HG03571 (cell line): ENCODE measurements at regions not wholly inside any gene's neighbourhood (a gene's known extent, or its start where the extent isn't known, plus 50 kb on each side); places are given as distances from the start of the nearest gene placed in this dataset.
"Not testable (repeated sequence)": the region's sequence is repeated elsewhere in the genome, so short reads cannot be mapped to it uniquely, and the experiment has no call there.

Source experiments
- ATAC-seq: cut with Tn5 transposase; IDR thresholded peaks from one replicate; pipeline ENCODE4 v1.9.1; 2021; ENCODE audit not compliant: unreplicated experiment

DNA sequence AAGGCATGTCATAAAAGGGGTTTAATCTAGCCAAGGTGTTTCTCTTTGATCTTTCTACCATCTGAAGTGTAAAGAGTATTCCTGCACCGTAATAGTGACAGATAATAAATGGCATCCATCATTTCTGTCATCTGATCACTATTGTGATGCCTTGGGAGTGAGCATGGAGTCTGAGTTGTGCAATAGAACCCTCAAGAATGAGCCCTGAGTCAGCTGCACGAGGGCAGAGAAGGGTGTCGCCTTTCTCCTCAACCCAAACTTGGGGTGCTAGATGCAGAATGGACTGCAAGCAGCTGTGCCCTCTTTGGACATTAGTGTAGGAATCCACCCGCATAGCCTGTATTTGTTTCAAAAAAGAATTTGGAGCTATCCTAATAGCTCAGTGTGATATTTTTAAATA, 115.2 kb downstream of the ZNF37A start:
- no peak for ATAC-seq

DNA sequence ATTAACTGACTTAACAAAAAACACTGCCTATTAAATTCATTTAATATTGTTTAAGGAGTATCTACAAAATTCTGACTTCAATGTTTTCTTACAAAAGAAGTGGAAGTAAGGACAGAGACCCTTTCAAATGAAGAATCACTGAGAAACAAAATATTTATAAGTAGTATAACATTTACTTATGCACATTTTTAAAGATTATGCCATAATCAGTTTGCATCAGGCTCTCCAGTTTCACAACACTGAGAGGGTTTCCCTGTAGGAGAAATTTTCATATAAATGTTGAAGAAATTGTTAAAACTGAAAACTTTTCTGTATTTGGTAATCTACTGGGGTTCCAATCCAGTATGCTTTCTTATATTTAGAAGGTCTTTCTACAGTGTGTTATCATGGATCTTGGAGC, 115.6 kb downstream of the ZNF37A start:
- not testable (repeated sequence) for ATAC-seq

DNA sequence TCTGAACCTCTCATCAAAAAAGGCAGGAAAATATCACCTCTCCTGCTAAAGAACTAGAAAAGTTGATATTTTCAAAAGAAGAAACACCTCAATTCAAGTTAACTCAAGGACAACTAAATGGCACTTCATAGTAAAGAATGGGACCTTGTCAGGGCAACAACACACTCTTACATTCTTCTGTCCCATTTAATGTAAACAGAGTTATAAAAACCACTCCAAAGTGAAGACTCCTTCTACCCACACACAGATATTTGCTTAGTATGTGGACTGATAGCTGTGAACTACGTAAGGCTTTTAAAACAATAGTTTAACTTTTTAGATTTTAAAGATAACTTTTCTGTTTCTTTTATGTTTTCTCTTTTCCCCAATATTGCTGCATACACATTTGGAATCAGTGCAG, 118.3 kb downstream of the ZNF37A start:
- no peak for ATAC-seq

DNA sequence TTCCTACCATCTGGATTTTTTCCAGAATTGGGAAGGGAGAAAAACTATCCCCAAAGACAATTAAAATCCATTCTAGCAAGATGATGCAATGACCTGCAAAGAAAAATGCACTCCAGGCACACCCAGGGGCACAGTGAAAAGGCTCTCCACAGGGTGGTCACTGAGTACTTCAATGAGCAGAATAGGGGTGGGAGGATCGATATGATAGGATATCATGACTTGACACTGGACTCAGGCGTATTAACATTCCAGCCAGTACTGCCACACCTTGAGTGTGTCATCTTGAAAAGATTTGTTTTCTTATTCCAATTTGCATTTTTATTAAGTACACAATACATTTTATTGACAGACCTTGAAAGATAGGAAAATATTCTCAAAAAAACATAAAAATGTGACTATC, 132.2 kb downstream of the ZNF37A start:
- no peak for ATAC-seq

DNA sequence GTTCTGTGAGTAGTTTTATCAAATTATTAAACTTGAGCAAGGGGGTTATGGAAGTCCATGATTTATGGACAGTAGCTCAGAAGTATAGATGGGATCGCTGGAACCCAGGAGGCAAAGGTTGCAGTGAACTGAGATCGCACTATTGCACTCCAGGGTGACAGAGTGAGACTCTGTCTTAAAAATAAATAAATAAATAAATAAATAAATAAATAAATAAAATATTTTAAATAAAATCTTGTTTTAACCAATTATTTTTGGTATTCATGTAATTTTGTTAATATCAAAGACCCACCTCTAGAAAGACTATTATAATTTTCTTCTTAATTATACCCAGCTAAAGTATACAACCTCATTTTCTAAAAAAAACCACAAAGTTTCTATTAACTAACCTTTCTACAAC, 134.3 kb downstream of the ZNF37A start:
- ATAC-seq, result no peak

DNA sequence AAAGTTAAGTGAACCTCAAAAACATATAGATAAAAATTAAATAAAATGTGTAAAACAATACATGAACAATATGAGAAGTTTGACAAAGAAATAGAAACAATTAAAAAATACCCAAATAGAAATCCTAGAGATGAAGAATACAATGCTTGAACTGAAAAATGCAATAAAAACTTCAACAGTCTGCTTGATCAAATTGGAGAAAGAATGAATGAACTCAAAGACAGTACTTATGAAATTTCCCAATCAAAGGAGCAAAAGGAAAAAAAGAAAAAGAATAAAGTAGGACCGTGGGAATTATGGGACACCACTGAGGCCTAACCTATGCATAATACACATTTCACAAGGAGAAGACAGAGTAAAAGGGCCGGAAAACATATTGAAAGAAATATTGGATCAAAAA, 144.3 kb downstream of the ZNF37A start:
- not testable (repeated sequence) for ATAC-seq

DNA sequence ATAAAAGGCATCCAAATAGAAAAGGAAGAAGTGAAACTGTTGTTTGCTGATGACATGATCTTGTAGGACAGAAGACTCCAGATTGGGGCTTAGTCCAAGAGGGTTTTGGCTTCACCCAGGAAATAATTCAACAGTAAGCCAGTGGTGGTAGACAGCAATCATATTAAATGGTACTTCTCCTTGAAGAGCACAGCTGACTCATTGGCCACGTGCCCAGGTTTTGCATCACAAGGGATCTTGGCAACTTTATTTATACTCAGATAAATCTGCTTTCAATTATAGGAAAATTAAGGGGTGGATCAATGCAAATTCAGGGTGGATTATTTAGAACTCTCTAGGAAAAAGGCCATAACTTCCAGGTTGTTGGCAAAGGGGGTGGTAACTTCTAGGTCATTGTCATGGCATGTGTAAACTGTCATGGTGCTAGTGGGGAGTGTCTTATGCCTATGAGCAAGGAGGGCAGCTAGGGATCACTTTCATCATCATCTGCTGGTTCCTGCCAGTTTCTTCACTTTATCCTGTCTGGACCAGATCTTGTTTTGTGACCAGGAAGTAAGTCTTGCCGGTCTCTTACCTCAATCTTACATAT, 148.0 kb downstream of the ZNF37A start:
- ATAC-seq, result not testable (repeated sequence)

DNA sequence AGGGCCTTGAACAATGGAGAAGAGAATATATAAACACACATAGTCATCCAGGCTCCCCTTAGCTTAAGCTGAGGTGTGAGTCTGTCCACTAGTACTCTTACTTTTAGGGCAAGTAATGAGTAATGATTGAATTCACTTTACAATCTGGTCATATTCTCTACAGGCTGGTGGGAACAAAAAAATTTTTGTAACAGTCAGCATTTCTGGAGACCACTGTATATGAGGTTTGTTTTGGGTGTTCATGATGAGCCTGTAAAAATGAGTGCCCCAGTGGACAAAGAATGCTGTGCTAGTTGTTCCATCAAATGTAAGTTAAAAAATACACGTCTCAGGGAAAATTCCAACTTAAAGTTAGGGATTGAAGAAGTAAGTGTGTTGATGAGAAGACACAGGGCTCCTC, 154.0 kb downstream of the ZNF37A start:
- not testable (repeated sequence) for ATAC-seq

DNA sequence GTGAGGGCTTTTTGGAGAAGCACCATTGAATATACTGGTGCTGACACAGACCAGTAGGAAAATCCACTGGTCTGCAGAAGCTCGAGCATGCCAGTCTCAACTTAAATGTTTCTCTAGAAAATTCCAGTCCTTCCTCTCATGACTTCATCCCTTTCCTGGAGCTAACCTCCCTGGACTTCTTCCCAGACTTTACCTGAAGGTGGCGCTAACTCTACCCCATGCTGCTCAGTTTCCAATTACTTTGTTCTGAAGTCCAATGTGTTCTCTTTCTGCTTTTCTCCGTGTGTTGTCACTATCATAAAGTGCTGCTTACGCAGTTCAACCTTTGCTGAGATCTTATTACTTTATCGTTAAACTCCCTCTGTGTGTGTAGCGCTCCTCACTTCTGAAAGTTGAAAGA, 158.4 kb downstream of the ZNF37A start:
- ATAC-seq, result not testable (repeated sequence)

DNA sequence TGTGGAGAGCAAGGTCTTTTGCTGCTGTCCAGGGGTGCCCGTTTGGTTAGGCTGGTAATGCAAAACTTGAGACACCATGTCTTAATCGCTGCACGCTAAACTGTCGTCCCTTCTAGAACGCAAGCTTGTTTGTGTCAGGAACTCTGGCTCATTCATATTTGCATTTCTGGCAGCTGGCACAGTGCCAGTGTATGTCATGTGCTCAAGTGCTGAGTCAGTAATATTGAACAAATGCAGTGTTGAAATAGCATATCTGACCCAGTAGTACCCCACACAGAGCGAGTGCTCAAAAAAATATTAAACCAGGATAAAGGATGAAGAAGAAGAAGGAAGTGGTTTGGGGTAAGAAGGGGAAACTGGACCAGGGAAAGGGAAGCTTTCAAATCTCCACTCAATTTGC, 173.4 kb downstream of the ZNF37A start:
- not testable (repeated sequence) for ATAC-seq

DNA sequence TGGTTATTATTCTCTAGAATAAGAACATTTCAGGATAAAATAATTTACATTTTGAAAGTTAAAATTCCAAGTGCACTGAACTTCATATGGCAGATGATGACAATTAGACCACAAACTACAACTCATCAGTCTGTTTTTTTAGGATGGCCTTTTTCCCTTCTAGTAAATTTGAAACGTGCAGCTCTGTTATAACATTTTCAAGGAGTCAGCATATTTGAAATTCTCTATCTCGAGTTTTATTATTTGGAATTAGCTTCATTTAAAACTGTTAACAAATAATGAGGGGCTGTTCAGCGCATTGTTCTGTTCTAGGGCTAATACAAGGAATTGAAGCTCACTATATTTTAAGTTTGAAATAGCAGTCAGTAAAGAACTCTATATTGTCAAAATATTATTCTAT, 176.9 kb downstream of the ZNF37A start:
- not testable (repeated sequence) for ATAC-seq

DNA sequence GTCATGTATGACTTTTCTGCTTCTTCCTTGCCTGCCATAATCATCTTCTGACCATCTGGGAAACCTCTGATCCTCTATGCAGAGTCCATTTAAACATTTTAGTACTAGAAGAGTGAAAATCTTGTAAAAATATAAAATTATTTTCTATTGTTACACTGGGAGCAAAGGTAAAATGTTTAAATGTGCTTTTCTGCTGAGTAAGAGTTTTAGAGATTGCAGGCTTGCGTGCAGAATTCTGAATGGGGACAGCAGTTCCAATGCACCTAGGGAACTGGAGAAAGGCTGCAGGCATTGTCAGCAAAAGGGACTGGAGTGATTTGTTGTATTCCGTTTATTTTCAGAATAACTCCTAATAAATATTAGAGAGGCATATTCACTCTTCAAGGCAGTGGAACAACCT, 180.7 kb downstream of the ZNF37A start:
- not testable (repeated sequence) for ATAC-seq

DNA sequence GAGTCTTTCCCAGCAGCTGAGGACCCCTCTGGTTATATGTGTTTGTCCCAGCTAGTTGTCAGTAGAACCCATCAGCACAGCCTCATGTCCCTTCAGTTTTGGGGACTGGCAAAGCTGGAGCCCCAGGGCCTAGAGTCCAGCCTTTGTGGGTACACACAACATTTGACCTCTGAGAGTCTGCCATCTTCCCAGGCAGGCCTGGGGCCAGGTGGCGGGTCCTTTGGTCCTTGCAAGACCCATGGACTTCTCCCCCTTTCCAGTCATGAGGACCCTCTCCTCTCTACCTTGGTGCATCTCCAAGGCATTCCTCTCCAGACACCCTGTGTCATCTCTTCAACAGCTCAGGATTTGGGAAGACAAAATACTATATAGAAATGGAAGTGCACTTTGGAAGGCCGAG, 198.4 kb downstream of the ZNF37A start:
- not testable (repeated sequence) for ATAC-seq

DNA sequence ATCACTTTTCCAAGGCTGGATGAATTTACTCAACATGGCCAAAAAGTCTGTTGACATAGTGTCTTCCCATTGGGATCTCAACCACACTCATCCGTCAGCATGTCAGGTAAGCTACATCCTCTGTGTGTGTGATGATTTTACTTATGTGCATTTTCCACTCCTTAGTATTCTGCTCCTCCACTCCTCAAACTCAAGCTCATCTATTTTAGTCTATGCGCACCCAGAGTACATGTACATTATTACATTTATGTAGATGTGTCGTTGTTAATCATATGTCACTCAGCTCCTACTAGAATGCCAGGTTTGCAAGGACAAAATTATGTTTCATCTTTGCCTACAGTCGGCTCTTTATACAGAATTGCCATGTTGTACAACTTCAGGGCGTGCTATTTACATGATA, 216.0 kb downstream of the ZNF37A start:
- ATAC-seq, result not testable (repeated sequence)

DNA sequence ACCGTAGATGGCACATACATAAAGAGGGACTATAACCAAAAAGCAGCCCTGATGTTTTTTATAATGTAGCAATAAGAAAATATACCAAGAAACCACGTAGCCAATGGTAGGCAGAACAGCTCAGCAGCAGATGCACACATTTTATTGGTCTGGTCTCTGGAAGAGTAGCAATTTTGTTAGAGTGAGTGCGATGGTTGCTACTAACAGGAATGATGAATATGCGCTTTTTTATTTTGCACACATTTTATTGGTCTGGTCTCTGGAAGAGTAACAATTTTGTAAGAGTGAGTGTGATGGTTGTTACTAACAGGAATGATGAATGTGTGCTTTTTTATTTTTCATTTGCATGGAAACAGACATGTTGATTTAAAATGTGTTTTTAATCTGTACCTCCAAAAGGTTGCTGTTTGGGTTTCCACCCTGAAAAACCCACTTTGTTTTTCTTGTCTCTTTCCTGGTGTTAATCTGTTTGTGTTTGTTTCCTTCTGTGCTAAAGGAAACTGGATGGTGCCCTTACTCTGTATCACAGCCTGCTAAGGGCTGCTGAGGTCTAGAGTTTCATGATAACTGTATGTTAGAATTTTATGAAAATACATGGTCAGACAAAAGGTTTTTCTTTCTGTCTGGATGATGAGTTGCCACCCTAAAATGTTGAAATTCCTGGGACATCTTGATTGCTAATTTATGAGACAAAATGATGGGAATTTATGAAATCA, 221.1 kb downstream of the ZNF37A start:
- not testable (repeated sequence) for ATAC-seq

DNA sequence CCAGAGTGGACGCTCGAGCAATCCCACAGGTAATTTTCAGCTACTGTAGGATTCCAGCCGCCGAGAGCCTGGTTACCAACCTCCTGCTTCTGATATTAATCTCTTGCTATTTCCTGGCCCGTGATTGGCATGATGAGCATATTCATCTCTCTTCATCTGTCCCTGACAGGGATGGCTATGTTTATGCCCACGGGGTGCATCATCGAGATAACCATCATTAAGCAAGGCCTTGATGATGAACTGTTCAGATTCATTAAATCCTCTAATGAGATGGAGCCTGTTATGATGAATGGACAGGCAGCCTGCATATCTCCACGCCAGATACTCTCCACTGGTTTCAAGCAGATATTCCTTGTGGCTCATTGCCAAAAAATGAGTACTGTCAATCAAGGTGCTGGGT, 227.3 kb downstream of the ZNF37A start:
- ATAC-seq, result not testable (repeated sequence)

DNA sequence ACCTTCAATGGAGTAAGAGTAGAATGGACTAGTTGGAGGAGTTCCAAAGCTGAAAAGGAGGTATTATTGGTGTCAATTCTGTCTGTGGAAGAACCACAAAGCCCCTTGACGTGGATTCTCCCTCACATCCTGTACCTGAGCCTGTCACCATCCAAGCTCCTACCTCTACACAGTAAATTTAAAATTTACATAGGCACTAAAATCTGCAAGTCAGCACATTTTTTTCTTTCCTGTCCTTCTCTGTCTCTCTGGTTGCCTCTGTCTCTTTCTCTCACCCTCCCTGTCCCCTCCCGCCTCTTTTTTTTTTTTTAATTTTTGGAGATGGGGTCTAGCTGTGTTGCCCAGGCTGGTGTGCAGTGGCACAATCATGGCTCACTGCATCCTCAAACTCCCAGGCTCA, 236.2 kb downstream of the ZNF37A start:
- not testable (repeated sequence) for ATAC-seq

DNA sequence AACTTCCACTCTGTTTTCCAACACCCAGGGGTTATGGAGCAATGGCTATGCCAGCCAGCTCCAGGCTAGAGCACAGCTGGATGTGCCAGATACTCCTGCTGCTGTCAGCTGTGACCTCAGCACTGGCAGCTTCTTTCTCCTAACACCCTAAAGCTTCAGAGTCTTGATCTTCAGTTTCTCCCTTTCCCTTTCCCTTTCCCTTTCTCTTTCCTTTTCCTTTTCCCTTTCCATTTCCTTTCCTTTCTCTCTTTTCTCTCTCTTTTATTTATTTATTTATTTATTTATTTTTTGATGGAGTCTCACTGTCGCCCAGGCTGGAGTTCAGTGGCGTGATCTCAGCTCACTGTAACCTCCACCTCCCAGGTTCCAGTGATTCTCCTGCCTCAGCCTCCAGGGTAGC, 237.0 kb downstream of the ZNF37A start:
- not testable (repeated sequence) for ATAC-seq

DNA sequence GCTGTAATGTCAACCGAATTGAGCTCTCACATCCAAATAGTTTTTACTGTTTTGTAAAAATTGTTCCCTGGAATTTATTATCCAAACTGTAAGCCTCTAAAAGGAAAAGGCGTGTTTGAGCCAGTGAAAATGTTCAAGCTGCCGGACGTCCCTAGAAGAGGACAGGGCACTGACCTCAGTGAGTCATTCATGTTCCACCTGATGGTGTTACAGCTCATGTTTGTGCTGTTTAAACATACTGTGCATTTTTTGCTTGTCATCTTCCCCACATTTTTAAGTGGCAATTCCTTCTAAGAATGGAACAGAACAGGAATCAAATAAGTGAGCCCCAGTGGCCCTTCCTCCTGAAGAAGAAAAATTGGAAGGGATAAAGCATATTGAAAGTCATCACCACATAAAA, 239.6 kb downstream of the ZNF37A start:
- not testable (repeated sequence) for ATAC-seq

DNA sequence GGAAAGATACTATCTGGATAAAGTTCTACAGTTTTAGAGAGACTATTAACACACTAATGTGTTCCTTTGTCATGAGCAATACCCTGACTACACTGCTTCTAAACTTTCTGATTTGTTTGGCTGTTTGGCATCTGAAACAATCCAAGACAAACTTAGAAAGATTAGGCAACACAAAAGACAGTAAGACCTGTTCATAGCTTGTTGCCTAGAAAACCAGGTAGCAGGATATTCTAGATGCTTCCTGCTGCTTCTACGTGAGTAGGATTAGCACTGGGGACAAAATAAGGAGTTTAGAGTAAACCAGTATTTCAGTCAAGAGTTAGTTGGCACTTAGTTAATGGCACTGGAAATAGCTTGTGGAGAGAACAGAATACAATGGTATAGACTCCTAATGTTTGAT, 256.5 kb downstream of the ZNF37A start:
- not testable (repeated sequence) for ATAC-seq

DNA sequence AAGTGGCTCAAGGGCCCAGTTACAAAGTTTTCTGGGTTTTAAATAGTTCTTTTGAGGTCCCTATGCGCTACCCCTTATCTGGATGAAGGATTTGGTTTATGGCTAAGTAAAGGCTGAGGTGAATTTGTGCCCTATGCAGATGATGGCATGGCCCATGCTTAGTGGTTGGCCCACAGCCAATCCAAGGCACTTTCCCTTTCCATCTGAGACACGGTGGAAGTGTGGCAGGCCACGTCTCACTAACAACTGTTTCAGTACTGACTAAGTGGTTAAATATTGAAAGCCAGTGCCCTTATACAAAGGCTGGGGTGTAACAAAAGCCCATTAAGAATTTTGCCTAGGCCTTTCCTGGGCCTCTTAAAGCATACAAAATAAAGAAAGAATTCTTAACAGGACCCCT, 260.3 kb downstream of the ZNF37A start:
- not testable (repeated sequence) for ATAC-seq

DNA sequence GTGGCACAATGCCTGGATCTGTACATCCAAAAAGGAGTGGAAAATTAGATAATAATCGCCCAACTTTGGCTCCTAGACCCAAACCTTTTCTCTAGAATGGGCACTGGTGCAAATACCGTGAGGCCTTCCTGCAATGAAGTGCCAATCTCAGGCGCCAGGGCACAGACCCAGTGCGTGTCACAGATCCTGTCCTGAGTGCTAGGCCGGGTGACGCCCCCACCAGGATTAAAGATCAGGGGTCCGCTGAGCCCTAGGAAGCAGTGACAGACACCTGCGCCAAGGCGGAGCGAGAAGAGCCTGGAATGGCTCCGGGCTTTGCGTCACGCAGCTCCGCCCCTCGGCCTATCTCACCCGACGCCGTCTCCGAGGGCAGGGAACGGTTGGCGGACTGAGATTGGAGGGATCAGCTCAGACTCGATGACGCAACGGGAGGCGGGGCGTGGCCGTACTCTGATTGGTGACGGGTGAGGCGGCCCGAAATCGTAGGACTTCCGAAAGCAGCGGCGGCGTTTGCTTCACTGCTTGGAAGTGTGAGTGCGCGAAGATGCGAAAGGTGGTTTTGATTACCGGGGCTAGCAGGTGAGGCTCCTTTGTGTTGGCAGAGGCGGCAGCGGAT, 261.9 kb downstream of the ZNF37A start:
- ATAC-seq, result peak; percentile 99
